NCI-H446 treated with DMSO at 0.1 percent for 48 hours (cell line): ENCODE measurements at regions not wholly inside any gene's neighbourhood (a gene's known extent, or its start where the extent isn't known, plus 50 kb on each side); places are given as distances from the start of the nearest gene placed in this dataset.
"Not testable (repeated sequence)": the region's sequence is repeated elsewhere in the genome, so short reads cannot be mapped to it uniquely, and the experiment has no call there.

Experiments
- DNase-seq: peaks from one replicate; lab custom pipeline; 2025; lab: John Stamatoyannopoulos, UW

DNA sequence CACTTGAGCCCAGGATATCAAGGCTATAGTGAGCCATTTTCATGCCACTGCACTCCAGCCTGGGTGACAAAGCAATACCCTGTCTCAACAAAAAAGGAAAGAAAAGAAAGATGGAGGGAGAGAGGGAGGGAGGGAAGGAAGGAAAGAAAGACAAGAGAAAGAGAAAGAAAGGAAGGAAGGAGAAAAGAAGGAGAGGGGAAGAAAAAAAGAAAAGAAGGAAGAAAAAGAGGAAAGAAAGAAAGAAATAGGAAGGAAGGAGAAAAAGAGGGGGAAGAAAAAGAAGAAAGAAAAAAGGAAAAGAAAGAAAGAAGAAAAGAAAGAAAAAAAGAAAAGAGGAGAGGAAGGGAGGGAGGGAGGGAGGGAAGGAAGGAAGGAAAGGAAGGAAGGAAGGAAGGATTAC, 321.5 kb upstream of the CNTNAP2 start:
- no peak for DNase-seq

DNA sequence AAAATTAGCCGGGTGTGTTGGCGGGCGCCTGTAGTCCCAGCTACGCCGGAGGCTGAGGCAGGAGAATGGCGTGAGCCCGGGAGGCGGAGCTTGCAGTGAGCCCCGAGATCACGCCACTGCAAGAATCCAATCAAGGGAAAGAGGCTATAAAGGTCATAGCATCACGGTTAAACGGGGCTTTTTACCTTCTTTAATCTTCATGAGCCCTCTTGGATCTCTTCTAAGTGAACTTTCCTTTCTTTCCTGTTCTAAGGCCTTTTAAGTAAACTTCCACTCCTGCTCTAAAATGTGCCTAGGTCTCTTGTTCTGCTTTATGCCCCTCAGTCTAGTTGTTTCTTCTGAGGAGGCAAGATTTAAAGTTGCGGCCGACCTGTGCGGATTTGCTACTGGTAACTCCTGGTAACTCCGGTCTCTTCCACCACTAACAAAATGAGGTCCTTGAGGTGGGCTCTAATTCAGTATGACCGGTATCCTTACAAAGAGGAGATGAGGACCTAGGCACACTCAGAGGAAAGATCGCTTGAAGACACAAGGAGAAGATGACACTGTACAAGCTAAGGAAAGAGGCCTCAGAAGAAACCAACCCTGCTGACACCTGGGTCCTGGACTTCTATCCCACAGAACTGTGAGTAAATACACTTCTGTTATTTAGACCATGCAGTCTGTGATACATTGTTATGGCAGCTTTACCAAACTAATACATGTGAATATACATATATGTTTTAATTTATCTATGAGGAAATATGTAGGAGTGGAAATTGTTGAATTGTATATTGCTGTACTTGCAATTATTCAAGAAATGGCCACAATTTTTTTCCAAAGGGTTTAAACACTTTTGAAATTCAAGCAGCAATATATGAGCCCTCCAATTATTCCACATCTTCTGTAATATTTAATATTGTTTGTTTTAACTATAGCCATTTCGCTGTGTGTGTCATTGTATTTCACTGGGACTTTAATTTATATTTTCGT, 331.5 kb upstream of the CNTNAP2 start:
- no peak for DNase-seq

DNA sequence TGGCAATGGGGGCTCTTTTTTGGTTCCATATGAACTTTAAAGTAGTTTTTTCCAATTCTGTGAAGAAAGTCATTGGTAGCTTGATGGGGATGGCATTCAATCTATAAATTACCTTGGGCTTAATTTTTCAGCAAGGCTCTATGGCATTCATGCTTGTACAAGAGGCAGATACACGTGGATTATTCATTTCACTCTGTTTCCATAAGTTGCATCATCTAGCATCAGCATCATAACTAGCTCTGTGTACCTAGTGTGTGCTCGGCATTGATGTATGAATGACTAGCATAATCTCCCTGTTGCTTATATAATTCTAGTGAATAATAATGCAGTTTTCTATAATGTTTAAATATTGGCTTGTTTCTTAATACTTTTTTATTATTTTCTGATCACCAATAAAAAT, 335.2 kb upstream of the CNTNAP2 start:
- DNase-seq = not testable (repeated sequence)

DNA sequence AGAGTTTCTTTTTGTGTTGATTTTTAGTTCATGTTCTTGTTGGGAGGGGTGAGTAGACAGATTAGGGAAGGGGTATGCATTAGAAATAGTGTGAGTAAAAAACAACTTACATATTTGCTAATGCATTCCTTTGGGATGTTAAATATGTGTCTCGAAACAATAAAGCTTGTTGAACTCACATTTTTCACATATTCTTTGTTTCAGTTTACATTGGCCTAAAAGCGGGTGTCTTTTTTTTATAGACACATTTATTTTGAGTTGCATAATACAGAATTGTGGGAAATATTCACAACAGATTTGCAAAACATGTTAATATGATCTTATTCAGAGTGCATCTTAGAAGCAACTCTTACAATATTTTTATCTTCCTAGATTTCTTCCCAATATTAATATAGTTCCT, 337.5 kb upstream of the CNTNAP2 start:
- no peak for DNase-seq

DNA sequence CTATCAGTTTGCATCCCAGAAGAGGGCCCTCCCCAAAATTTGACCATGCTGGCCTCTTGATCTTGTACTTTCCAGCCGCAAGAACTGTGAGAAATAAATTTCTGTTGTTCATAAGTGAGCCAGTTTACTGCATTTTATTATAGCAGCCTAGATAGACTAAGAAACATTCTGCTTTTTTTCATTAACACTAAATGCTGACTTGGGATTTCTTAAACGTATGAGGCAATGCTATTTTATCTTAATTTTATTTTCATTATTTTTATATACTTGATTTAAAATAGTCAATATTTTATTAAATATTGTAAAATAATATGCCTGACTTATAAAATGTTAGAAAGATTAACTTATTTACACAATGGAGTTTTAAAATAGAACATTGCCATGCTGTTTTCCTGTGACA, 341.8 kb upstream of the CNTNAP2 start:
- DNase-seq = no peak

DNA sequence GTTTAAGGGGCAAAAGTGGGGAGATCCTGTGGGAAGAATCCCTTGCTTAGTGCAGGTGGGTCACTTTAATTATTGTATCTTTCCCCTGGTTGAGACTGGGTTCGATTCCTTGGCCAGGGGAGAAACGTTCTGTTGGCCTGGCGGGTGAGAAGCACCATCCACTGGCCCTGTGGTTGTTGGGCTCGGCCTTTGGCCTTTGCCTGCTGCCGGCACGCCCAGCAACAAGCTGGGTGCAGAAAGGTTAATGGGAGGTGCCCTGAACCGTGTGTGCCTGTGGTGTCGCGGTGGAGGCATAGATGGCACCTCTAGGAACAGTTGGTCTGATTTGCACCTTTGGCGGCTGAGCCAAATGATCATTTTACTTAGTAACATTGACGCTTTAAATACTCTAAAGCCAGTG, 363.6 kb upstream of the CNTNAP2 start:
- DNase-seq = no peak

DNA sequence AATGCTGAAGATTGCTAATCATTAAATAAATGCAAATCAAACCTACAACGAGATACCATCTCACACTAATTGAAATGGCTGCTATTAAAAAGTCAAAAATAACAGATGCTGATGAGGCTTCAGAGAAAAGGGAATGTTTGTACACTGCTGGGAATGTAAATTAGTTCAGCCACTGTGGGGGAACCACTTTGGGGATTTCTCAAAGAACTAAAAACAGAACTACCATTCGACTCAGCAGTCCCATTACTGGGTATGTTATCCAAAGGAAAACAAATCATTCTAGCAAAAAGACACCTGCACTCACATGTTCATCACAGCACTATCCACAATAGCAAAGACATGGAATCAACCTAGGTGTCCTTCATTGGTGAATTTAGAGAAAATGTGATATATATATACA, 379.0 kb upstream of the CNTNAP2 start:
- DNase-seq = no peak

DNA sequence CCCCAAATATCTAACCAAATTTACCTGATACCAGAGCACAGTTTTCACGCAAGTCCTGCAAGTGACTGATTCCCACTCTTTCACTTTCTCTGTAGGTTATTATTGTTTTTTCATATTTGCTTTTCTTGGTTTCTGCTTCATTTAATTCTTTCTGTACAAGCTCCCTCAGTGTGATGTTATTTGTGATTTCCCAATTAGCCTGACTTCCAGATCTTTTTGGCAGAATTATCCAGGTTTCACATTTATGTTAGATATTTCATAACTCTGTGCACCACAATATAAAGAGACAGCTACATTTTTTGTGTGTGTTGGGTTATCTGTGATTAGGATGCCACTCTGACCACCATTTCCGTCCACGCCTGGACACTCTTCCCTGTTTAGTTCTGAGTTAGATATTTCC, 381.5 kb upstream of the CNTNAP2 start:
- no peak for DNase-seq

DNA sequence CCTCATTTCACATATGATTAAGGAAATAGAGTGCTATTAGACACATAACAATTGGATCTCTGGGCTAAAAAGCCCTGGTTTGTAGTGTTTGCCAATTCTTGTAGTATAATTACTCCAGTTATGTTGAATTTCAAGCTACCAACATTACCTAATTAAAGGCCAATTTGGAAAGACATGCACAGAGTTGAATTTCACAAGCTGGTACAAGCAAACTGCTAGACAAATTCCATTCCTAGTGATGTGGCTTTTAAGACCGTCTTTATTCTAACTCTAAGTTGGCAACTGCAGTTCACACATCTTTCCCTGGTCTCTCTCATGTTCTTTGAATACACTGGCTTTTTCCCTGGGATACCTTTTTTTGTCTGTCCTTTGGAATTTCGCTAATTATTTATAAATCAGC, 384.1 kb upstream of the CNTNAP2 start:
- no peak for DNase-seq

DNA sequence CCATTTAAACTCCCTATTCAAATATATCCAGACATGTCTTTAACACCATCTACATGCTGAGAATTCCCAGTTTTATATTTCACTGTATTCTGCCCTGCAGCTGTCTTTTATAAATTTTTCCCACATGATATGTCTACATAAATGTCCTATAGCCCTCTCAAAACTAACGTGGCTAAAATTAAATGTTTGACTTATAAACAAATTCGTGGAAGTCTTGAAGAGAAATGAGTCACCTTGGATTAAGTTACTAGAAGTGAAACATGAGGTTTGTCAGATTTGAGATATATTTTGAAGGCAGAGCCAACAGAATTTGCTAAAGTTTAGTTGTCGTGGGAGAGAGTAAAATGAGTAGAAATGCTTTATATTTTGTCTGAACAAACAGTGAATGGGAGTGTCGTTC, 386.9 kb upstream of the CNTNAP2 start:
- DNase-seq = no peak

DNA sequence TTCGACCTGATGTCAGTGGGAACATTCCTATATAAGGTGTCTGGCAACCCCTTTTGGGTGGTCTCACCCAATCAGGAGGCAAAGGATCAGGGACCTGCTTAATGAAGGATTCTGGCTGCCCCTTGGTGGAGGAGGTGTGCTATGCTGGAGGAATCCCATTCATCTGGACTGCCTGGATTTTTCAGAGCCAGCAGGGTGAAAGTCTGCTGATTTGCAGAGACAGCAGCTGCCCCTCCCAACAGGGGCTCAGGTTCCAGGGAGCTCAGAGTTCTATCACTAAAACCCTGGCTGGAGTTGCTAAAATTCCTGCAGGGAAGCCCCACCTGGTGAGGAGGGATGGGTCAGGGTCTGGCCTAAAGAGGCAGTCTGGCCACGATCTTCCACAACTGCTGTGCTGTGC, 398.5 kb upstream of the CNTNAP2 start:
- DNase-seq = no peak

DNA sequence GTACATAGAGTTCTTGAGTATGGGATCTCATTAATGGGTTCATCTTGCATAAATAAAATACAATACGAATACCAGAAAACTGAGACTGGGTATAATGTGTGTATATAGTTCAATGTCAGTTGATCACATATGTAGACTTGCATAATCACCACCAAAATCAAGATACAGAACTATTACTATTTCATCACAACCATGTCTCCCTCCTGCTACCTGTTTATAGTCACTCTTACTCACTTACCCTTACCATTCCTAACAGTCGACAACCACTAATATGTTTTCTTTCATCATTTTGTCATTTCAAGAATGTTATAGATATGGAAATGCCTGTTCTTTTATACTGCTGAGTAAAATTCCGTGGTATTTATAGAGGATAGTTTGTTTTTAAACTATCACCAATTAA, 416.1 kb upstream of the CNTNAP2 start:
- DNase-seq = no peak

DNA sequence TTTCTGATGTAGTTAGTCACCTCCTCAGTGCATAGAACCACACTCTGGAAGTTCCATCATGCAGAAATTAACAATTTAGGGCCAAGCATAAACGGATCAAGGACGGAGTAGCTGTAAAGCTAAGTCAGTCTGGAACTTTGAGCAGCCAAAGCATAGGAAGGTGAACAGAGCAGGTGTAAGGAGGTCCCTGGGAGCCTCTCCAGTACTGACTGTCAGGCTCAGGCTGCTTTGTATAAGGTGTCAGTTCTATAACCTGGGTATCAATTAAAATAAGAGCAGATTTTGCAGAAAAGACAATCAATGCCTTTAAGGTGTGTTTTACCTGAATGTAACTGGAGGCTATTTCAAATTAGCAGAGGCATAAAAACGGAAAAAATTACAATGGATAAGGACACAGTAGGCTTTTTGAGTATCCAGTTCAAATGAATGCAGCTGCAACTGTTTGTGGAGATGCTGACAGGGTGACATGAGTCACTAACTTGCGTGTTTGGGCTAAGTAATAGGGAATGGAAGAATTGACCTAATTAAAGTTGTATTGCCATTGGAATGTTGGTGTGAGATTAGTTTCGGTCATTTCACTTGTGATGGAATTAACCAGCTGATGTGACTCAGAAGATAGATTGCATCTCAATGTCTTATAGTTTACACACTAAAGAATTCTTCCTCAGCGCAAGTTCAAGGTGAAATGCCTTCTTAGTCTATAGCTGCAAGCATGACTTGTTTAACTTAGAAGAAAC, 417.9 kb upstream of the CNTNAP2 start:
- DNase-seq = no peak

DNA sequence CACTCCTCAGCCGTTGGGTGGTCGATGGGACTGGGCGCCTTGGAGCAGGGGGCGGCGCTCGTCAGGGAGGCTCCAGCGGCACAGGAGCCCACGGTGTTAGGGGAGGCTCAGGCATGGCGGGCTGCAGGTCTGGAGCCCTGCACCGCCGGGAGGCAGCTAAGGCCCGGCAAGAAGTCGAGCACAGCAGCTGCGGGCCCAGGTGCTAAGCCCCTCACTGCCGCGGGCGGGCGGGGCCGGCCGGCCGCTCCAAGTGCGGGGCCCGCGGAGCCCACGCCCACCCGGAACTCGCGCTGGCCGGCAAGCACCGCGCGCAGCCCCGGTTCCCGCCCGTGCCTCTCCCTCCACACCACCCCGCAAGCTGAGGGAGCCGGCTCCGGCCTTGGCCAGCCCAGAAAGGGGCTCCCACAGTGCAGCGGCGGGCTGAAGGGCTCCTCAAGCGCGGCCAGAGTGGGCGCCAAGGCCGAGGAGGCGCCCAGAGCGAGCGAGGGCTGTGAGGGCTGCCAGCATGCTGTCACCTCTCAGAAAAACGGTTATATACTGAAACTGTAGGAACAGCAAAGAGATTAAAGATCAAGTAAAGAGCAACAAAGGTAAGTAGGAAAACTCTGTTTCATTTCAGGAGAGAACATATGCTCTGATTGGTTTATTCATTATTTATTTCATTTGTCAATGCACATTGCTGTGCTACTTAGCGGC, 419.0 kb upstream of the CNTNAP2 start:
- not testable (repeated sequence) for DNase-seq

DNA sequence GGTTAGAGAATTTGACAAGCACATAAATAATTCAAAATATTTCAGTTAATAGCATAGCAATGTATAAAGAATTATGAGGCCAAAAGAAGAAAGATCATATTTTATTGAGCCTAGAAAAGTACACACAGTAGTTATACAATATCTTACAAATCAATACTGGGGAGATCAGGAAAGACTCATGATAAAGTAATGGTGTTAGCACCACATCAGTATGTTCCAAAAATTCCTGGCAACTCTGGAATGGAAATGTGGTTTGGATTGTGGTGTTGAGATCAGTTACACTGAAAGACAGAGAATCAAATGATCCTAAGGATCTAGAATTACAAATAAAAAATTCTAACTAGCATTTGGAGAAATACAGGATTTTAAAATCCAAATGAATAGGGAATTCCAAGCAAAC, 420.5 kb upstream of the CNTNAP2 start:
- no peak for DNase-seq

DNA sequence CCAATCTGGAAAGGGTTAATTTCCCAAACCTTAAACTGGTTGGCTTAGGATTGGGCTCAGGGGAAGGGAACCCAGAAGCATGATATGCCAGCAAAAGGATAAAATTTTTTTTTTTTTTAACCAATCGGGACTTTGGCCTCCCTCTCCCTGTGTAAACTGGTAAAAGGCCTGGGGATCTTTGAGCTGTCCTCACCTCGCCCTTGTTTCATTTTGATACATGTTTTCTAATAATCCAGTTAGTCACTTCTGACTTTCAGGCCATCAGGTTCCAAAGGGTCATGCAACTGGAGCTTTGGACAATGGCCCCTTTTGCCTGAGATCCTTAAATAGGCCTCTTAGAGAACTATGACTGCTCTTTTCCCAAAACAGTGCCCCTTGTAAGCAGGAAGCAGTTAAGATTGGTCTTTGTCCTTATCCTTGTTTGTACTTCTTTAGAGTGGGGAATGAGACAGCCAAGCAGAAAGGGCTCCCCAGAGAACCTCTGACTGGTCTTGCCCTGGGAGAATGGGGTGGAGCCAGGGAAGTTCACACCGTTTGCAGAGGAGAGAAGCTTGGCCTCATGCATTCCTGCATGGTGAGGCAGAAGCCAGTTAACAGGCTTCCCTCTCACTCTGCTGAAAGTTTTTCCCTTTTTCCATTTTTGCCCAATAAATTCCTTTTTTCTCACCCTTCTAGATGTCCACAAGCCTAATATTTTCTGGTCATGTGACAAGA, 424.2 kb upstream of the CNTNAP2 start:
- DNase-seq = no peak

DNA sequence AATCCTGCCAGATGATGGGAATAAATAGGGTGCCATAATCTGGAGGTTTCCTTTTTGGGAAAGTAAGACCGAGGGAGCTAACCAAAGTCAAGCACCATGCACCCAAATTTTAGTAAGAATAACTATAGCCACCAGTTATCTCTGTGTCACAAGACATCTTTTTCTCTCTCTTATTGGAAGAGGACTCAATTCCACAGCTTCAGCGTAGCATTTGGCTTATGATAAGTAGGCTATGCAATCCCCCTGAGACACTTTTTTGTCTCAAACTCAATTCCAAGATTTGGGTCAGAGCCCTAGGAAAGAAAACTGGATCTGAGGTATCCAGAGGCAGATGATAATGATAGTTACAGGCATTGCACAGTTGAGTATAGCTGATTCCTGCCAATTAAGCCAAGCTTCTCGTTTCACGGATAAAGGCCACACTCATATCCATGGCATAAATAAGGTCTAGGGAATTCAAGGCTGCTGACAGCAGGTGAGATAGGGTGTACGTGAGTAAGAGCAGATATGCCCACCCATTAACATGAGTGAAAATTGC, 425.2 kb upstream of the CNTNAP2 start:
- no peak for DNase-seq

DNA sequence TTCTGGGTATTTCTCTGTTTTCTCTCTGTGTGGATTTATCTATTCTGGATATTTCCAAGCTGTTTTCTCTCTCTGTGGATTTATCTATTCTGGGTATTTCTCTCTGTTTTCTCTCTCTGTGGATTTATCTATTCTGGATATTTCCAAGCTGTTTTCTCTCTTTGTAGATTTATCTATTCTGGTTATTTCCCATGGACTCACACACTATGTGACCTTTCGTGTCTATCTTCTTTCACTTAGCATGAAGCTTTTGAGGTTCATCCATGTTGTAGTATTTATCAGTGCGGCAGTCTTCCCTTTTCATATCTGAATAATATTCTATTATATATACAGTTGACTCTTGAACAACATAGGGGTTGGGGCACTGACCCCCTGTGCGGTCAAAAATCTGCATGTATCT, 435.0 kb upstream of the CNTNAP2 start:
- DNase-seq = no peak

DNA sequence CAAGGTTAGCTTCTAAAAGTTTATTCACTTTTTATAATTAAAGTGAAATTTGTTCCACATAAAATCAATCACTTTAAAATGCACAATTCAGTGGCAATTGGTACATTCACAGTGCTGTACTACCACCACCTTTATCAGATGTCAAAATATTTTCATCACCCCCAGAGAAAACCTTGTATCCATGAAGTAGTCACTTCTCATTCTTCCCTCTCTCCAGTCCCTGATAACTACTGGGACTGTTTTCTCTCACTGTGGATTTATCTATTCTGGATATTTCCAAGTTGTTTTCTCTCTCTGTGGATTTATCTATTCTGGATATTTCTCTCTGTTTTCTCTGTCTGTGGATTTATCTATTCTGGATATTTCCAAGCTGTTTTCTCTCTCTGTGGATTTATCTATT, 435.4 kb upstream of the CNTNAP2 start:
- DNase-seq = no peak

DNA sequence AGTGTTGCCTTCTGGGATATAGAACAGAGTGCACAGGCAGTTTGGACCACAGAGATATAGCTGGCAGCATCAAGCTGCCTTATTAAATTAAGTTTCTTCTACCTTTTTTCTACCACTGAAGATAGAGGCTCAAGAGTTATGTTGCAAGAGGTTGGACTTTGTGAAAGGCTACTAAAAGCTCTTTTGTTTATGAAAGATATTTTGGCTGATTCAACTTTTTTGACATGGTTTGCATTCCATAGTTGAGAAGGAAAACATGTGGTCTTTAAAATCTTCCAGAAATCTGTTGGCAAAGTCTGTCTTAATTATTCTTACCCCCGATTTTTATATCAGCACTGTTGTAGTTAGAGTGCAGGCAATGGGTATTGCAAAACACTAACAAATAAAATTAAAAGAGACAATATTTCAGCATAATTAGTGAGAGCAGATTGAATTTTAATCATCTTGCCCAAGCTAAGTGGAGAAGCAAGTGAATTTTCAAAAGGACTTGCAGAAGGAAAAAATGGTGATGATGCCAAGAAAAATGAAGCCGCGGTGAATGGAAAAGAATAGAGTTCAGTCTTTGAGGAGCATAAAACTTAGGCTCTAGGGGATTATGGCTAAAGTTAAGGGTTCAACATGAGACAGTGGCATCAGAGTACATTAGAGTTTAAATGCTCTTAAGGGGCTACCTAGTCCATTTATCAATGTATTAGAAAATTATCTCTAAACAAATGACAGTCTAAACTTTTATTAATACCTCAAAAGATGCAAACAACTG, 450.9 kb upstream of the CNTNAP2 start:
- no peak for DNase-seq

DNA sequence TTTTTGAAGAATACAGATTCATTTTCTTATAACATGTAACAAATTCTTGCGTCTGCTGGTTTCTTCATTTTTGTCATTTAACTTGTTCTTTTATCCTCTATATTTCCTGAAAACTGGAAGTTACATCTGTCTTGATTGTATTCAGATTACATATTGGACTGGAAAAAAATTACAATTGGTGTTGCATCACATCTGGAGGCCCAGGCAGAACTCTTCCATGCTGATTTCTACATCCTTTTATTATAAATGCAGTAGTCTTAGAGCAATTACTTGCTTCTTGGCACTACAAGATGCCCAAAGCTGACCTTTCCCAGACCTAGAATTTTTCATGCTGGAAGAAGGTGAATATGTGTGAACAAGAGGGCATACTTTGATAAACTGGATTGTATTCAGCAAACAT, 460.9 kb upstream of the CNTNAP2 start:
- no peak for DNase-seq
